ENCODE measurements at regions not wholly inside any gene's neighbourhood (a gene's known extent, or its start where the extent isn't known, plus 50 kb on each side); places are given as distances from the start of the nearest gene placed in this dataset.

GRCh38 chr1:193806079-193807048 lies 620.0 kb upstream of the B3GALT2 start:
- DNase-seq: no peak

DNA sequence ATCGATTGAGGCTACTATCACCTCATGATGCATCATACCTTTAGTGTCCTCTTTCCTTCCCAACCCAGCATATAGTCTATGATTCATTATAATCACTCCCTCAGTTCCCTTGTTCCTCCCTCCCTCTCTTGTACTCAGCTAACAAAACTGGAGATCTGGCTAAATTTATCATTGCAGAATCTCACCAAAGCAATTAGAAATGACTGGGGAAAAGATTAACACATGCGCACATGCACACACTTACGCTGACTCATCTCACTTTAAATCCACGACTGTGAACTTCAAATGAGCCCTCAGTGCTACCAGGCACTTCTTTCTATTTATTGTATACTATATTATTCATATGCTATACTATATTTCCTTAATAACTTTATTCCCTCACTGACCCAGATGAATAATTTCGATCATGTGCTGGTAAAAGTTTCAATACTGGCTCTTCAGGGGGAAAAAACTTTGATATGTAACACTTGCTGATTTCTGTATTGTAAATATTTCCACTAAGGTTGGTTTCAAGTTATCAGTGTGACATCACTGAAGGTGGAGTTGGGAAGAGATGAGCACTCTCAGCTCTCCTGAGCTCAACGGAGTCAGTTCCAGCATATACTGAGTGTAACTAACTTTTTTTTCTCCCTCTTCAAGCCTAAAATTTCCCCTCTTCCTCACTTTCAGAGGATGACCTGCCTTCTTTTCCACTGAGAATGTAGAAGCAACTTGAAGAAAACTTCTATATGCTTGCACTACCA lies 613.7 kb upstream of the B3GALT2 start:
- no peak for DNase-seq

- DNase-seq: no peak
Measured at GRCh38 chr1:193799371-193799770, 613.0 kb upstream of the B3GALT2 start.

- no peak for DNase-seq
Measured at GRCh38 chr1:193794239-193794638, 607.8 kb upstream of the B3GALT2 start.

- no peak for DNase-seq
Measured at GRCh38 chr1:193791746-193792145, 605.3 kb upstream of the B3GALT2 start.

DNA sequence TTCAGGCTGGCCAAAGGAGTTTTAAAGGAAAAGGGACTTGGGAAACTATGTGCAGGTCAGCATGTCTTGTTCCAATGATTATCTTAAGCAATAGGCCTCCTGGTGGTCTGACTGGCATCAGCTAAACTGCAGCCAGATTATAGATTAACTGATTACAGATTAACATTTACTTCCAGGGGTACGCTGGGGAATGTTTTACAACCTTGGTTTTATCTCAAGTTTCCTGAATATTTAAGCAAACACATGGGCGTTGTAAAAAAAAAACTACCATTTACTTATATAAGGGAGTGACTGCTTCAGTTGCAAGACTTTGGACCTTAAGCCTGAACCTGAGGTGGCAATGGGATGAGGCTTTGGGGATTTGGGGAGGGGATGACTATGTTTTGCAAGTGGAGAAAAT lies 600.6 kb upstream of the B3GALT2 start:
- no peak for DNase-seq

DNA sequence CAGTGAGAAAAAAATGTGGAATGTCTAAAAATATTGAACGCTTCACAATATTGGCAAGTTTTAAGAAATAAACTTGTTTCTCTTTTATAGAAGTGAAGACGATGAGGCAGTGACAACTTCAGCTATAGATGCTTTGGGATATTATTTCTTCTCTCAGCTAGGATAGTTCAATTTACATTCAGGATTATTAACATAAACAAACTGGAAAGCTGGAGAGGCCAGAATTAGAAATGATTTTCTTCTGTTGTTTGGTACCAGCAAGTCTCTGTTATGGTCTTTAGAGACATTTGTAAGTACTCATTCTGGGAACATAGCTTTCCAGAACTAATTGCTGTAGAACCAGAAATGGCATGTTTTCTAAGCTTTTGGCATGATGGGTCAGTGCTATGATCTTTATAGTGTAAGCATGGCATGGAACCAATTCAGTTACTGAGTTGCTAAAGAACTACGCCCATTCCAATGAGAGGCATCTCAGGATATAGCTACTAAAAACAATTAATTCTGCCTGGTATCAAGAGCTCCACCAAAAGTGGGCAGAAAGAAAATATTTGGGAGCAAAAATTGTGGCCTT lies 599.5 kb upstream of the B3GALT2 start:
- no peak for DNase-seq

DNA sequence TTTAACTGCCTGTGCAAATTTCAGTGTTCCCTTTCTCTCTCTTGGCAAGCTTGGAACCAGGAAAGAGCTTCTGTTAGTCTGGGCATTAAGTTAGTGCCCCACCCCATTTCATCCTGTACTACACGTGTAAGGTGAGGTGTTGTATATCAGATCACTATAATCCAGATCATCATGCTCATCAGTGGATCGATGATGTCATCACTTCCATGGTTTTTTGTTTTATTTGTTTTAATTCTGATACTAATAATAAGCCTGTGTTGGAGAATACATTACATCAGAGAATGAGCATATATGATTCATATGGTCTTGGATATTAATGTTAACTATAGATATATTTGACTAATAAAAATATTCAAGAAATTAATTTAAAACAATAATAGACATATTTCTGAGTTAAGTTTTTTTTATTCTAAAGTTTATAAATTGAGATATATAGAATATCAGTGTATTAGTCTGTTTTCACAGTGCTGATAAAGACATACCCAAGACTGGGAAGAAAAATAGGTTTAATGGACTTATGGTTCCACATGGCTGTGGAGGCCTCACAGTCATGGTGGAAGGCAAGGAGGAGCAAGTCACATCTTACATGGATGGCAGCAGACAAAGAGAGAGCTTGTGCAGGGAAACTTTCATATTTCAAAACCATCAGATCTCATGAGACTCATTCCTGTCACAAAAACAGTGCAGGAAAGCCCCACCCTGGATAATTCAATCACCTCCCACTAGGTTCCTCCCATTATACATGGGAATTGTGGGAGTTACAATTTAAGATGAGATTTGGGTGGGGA lies 588.3 kb upstream of the B3GALT2 start:
- DNase-seq: no peak

DNA sequence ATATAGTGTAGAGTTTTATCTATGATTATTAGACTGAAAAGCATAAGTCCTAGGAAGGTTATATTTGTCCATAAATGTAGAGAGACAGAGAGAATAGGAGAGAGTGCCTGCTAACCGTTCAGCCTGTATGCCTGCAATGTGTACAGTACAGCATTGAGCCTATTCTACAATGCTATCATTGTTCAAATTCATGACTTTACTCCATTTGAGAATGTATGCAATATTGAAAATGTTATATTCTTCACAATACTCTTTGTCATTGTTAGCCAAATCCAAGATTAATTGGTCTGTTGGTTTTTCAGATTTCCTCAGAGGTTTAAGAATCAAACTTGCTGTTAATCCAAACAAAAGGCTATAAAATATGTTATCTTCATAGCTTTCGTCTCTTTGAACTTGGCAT lies 585.2 kb upstream of the B3GALT2 start:
- no peak for DNase-seq

DNA sequence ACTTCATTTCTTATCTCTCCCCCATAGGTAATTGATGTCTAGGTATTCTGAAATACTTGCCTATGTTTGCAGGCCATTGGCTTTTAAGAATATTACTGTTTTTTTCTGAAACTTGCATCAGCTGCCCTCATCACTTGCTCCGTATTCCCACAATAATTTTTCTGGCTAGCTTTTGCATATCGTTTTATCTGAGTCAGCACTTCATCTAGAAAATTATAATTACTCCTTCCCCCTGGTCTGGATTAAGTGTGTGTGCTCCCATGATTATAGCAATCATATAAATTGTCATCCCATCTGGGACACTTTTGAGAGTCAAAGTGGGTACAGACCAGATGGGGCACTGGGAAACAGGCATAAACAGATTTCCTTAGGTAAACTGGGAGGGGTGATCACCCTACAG lies 583.2 kb upstream of the B3GALT2 start:
- no peak for DNase-seq

GRCh38 chr1:193767886-193768285 lies 581.5 kb upstream of the B3GALT2 start:
- no peak for DNase-seq

DNA sequence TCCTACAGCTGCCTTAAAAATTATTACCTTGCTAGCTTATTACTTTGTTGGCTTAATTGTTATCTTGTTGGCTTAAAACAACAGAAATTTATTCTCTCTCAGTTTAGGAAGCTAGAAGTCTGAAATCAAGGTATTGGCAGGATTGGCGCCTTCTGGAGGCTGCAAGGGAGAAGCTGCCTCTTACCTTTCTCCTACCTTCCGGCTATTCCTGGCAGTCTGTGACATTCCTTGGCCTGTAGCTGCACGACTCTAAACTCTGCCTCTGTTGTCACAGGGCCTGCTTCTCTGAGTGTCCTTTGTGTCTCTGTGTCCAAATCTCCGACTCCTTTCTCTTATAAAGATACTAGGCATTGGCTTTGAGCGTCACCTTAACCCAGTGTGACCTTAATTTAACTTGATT lies 579.9 kb upstream of the B3GALT2 start:
- no peak for DNase-seq

- no peak for DNase-seq
Measured at GRCh38 chr1:193763266-193763665, 576.9 kb upstream of the B3GALT2 start.

DNA sequence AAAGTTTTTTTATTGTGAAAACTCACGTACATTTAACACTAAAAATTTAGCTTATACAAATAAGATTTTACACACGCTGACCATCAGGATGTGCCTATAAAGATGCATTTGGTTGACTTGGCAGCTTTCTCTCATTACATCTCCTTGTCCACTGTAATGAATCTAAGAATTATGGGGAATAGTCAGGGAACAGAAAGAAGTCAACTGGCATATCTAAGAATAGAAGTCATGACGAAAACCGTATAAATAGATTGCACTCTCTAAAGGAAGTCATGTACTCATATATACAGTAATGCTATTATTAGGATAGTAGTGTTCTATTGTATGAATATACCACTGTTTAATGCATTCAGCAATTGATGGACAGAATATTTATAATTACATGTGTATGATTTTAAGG lies 575.8 kb upstream of the B3GALT2 start:
- DNase-seq: no peak

GRCh38 chr1:193755441-193755840 lies 569.0 kb upstream of the B3GALT2 start:
- DNase-seq: no peak

GRCh38 chr1:193754732-193755427 lies 568.5 kb upstream of the B3GALT2 start:
- DNase-seq: peak in 1 of 3 donors; percentile 4

DNA sequence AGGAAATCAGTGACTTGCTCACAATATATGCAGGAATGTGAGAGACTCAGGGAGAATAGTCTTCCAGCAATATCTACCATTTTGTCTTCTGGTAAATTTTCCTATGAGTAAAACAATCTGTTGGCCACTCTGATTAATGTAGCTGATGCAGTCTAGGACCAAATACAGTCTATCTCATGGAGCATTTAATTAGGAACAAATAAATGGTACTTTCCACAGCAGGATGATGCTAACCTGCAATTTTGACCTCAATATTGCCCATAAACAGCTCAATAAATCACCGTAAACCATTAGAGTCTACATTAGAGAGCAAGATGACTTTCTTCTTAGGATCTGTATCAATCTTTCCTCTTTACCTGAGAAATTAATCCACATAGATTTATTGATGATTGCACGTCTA lies 567.7 kb upstream of the B3GALT2 start:
- DNase-seq: no peak

DNA sequence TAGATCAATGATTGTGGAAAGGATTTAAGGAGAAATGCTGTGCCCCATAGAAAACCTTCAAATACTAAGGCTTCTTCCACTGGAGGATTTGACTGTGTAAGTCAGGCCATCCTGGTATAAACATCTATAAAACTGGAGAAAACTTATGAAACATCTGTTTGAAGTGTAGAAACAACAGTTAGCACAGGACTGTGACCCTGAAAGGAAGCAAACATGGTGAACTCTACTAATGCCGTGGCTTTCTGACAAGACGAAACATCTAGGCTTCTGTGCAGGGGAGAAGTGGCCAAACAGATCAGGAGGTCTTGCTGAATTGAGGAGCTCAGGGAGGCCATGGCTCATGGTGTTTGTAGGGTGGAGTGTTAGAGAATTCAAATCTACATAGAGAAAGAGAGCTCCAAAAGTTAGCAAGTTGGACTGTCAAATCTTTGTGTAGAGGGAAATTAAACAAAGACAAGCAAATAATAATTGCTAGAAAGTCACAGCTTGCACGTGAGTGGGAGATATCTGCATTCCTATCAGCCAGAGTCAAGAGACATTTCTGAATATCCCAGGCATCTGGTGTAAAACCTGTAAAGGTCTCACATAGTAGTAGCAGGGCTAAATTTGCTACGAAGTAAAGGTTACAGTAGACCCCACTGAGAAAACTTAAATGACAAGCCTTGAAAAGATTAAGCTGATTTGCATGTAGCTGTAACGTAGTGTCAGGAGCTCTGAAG lies 566.8 kb upstream of the B3GALT2 start:
- no peak for DNase-seq

- no peak for DNase-seq
Measured at GRCh38 chr1:193749868-193750267, 563.5 kb upstream of the B3GALT2 start.

DNA sequence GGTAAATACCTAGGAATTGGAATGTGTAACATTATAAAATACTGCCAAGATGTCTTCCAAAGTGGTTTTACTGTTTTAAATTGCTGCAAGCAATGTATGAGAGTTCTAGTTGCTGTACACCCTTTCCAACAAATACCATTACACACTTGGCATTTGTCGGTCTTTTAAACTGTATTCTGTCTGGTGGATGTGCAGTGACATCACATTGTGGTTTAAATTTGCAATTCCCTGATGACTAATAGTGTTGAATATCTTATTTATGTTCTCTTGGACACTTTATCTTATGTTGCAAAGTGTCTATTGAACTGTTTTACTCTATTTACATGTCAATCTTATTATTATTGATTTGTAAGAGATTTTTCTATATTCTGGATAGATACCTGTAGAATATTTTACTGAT lies 561.2 kb upstream of the B3GALT2 start:
- no peak for DNase-seq

DNA sequence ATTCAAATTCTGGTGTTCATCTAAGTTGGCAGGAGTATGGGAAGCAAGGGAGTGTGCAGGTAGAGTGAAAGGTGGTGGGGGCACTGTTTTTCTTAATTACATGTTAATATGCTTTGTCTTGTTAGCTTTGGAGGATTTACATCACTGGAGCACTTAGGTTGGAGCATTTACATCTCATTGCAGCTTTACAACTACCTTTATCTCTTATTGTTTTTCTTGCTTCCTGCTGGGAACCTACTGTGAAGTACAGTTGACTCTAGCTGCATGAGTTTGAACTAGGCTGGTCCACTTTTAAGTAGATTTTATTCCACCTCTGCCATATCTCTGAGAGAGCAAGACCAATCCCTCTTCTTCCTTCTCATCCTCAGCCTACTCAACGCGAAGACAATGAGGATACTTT lies 554.8 kb upstream of the B3GALT2 start:
- DNase-seq: no peak

- no peak for DNase-seq
Measured at GRCh38 chr1:193740762-193741161, 554.3 kb upstream of the B3GALT2 start.
